Natural killer cell (primary cell): ENCODE measurements at regions not wholly inside any gene's neighbourhood (a gene's known extent, or its start where the extent isn't known, plus 50 kb on each side); places are given as distances from the start of the nearest gene placed in this dataset.

Source experiments
- ATAC-seq, 3 donors: fragments of 150-1000 bp in 2 of 3; fragments of 200-7000 bp in 1 of 3; cut with Tn5 transposase; 1 replicate in 1 of 3; 2 replicates in 2 of 3; pipeline ENCODE4 v1.10.0; 2021; ENCODE audit warnings: mild to moderate bottlenecking in 2 of 3, moderate library complexity in 2 of 3
- DNase-seq, 2 donors: peaks; one replicate each; pipeline versions ENCODE4 v3.0.0 to v3.0.0-alpha.2; 2013 to 2021; ENCODE audit warnings: mixed read lengths in 1 of 2
- H3K27ac ChIP-seq: one replicate; pipeline ENCODE4 v1.5.1; 2013; ENCODE audit warnings: mild to moderate bottlenecking, low read length
- H3K27me3 ChIP-seq: one replicate; pipeline ENCODE4 v1.6.1; 2013; ENCODE audit warnings: low read length; ENCODE audit not compliant: control insufficient read depth, insufficient read depth
- H3K36me3 ChIP-seq: one replicate; pipeline ENCODE4 v1.6.1; 2013; ENCODE audit warnings: low read length; ENCODE audit not compliant: control insufficient read depth, insufficient read depth
- H3K4me1 ChIP-seq: one replicate; pipeline ENCODE4 v1.6.1; 2013; ENCODE audit warnings: low read length; ENCODE audit not compliant: control insufficient read depth, insufficient read depth
- H3K4me3 ChIP-seq: one replicate; pipeline ENCODE4 v1.5.1; 2013; ENCODE audit warnings: low read length
- H3K9me3 ChIP-seq: one replicate; pipeline ENCODE4 v1.6.1; 2013; ENCODE audit warnings: low read length; ENCODE audit not compliant: control insufficient read depth, insufficient read depth
- H3K27ac Mint-ChIP-seq, 2 donors: one replicate each; pipeline ENCODE4 v1.8.0; 2022; ENCODE audit warnings: mild to moderate bottlenecking in 2 of 2, mixed read lengths in 2 of 2, moderate library complexity in 1 of 2
- H3K27me3 Mint-ChIP-seq, 2 donors: one replicate each; pipeline ENCODE4 v1.8.0; 2022; ENCODE audit warnings: low read depth in 2 of 2, mixed read lengths in 2 of 2
- H3K36me3 Mint-ChIP-seq: one replicate; pipeline ENCODE4 v1.8.0; 2022; ENCODE audit warnings: mixed read lengths
- H3K4me1 Mint-ChIP-seq, 2 donors: one replicate each; pipeline ENCODE4 v1.8.0; 2022; ENCODE audit warnings: mixed read lengths in 2 of 2
- H3K4me3 Mint-ChIP-seq: one replicate; pipeline ENCODE4 v1.8.0; 2022; ENCODE audit warnings: mild to moderate bottlenecking, moderate library complexity, mixed read lengths
- H3K9me3 Mint-ChIP-seq, 2 donors: one replicate each; pipeline ENCODE4 v1.8.0; 2022; ENCODE audit warnings: mixed read lengths in 2 of 2
- CTCF ChIP-seq: fragments of 200-600 bp; IDR thresholded peaks from one replicate; pipeline ENCODE4 v1.8.0; 2022; ENCODE audit warnings: antibody characterized with exemption
- WGBS: methylation state at CpG from one replicate; pipeline ENCODE4 v1.1.7; 2013; ENCODE audit warnings: missing lambda C conversion rate; ENCODE audit not compliant: insufficient coverage; 5-methylcytosine and 5-hydroxymethylcytosine counted together
- intact Hi-C: fragments of 100-400 bp; cut with micrococcal nuclease; formaldehyde crosslinking; loops from one replicate; pipeline ENCODE4 v1.14.2; 2022

GRCh38 chr1:30418061-30418938 is 305.1 kb downstream of the MATN1 start:
- no peaks in the 10 kb centered on the region for H3K36me3 ChIP-seq
- Mint-ChIP-seq H3K4me3 (no peak overlapping the region), H3K4me1 (no peaks in the 10 kb centered on the region), H3K36me3 (no peaks in the 10 kb centered on the region), H3K27ac (no peak overlapping the region), H3K9me3 (no peaks in the 10 kb centered on the region), H3K27me3 (peaks cover 3 to 5% of the 10 kb centered on the region in 2 donors)
- H3K27ac ChIP-seq, result no peak overlapping the region
- intact Hi-C loops, result no loop called here
- no peaks in the 10 kb centered on the region for H3K4me1 ChIP-seq
- no peak for ATAC-seq
- no peak for DNase-seq
- no peak for TF ChIP-seq CTCF
- H3K27me3 ChIP-seq, result no peaks in the 10 kb centered on the region
- no peaks in the 10 kb centered on the region for H3K9me3 ChIP-seq
- 87% methylated on average over 10 of the region's 10 CpGs for WGBS
- no peak overlapping the region for H3K4me3 ChIP-seq

GRCh38 chr1:30417701-30418046 is 305.7 kb downstream of the MATN1 start:
- Histone ChIP-seq H3K36me3 (no peaks in the 10 kb centered on the region), H3K4me3 (no peak overlapping the region), H3K27me3 (no peaks in the 10 kb centered on the region), H3K27ac (no peak overlapping the region), H3K4me1 (no peaks in the 10 kb centered on the region), H3K9me3 (no peaks in the 10 kb centered on the region)
- Mint-ChIP-seq H3K36me3 (no peaks in the 10 kb centered on the region), H3K4me1 (no peaks in the 10 kb centered on the region), H3K27me3 (peaks cover 3 to 5% of the 10 kb centered on the region in 2 donors), H3K9me3 (no peaks in the 10 kb centered on the region), H3K27ac (no peak overlapping the region), H3K4me3 (no peak overlapping the region)
- peak in 1 of 2 donors; percentile 2 for DNase-seq
- ATAC-seq, result no peak
- intact Hi-C loops, result no loop called here
- TF ChIP-seq CTCF, result no peak
- 88% methylated on average over 3 of the region's 3 CpGs for WGBS

GRCh38 chr1:30417001-30417700 is 306.2 kb downstream of the MATN1 start:
- Histone ChIP-seq H3K36me3 (no peaks in the 10 kb centered on the region), H3K4me1 (no peaks in the 10 kb centered on the region), H3K9me3 (no peaks in the 10 kb centered on the region), H3K27ac (no peak overlapping the region), H3K4me3 (no peak overlapping the region), H3K27me3 (no peaks in the 10 kb centered on the region)
- WGBS, result 85% methylated on average over 11 of the region's 11 CpGs
- H3K9me3 Mint-ChIP-seq, result no peaks in the 10 kb centered on the region
- intact Hi-C loops, result no loop called here
- no peak overlapping the region for H3K4me3 Mint-ChIP-seq
- peaks cover 3 to 5% of the 10 kb centered on the region in 2 donors for H3K27me3 Mint-ChIP-seq
- no peak for TF ChIP-seq CTCF
- no peaks in the 10 kb centered on the region for H3K36me3 Mint-ChIP-seq
- ATAC-seq (no peak), DNase-seq (peak in 1 of 2 donors; percentile 2)
- no peaks in the 10 kb centered on the region for H3K4me1 Mint-ChIP-seq
- no peak overlapping the region for H3K27ac Mint-ChIP-seq
